HG02938 (cell line): ENCODE measurements at regions not wholly inside any gene's neighbourhood (a gene's known extent, or its start where the extent isn't known, plus 50 kb on each side); places are given as distances from the start of the nearest gene placed in this dataset.

Experiments used
- ATAC-seq: cut with Tn5 transposase; IDR thresholded peaks from one replicate; pipeline ENCODE4 v1.9.1; 2021; ENCODE audit warnings: mild to moderate bottlenecking, moderate library complexity; ENCODE audit not compliant: unreplicated experiment

- ATAC-seq, result no peak
Measured at GRCh38 chr7:84425702-84426259, 231.2 kb upstream of the SEMA3A start.

DNA sequence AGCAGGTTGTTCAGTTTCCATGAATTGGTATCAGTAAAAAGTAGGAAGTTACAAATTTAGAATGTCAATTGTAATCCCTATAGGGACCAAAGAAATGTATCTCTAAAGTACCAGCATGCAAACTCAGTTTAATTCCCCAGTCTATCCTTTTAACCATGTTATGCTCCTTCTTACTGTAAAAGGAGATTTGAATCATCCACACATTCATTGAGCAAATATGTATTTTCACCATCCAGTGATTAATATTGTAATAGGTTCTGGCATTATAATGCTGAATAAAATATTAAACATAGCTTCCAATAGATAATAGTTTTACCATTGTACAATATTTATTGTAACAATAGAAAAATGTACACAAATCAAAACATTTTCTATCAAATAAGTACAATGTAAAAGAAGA lies 228.2 kb upstream of the SEMA3A start:
- ATAC-seq, result no peak

DNA sequence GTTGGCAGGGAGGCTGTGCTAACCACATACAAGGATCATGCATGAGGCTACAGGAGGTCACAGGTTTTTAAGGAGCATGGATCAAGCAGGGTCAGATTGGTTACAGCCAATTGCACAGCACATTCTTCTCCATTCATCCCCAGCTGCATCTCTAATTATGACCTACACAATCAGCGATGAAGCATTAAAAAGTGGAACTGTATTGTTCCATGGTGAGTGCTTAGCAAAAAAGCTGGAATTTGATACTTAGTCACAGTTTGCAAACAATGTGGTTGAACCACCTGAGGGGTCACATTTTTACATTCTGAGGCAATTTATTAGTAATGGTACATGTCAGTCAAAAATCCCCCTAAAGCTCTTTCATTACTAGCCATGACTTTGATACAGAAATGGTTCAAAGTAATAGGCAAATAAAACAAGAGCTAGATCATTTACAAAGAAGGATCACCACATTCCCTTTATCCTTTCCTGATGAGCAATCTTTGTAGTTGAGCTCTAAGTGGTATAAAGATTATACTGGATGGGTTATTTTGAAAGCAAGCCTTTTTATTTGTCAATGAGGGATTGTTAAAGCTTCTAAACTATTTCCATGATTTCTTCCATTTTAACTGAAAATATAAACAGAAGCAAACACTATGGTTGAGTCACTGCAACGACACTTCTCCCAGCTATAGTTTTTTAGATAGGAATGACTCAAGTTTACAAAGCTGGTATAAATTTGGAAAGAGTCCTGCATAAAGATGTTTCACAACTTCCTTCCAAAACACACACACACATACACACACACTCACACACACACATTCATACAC lies 217.8 kb upstream of the SEMA3A start:
- no peak for ATAC-seq

DNA sequence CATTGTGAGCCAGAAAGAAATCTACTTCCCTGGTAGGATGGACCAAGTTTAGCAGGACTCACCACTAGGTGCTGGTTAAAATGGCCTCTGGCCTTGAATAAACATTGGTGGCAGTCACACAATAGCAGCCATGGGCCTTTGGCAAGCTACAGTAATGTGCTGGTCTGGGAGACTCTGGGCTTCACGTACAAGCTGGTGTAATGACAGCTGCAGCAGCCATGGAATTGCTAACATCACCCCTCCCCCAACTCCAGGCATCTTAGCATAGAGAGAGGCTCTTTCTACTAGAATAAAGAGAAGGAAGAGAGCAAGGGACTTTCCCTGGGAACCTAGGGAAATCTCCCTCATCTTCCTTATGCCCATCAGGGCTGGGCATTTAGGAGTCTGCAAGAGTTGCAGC lies 205.1 kb upstream of the SEMA3A start:
- ATAC-seq, result no peak

GRCh38 chr7:84394219-84394618 lies 199.6 kb upstream of the SEMA3A start:
- no peak for ATAC-seq

GRCh38 chr7:84393786-84394185 lies 199.2 kb upstream of the SEMA3A start:
- ATAC-seq, result no peak

GRCh38 chr7:84390845-84391244 lies 196.3 kb upstream of the SEMA3A start:
- ATAC-seq, result no peak

DNA sequence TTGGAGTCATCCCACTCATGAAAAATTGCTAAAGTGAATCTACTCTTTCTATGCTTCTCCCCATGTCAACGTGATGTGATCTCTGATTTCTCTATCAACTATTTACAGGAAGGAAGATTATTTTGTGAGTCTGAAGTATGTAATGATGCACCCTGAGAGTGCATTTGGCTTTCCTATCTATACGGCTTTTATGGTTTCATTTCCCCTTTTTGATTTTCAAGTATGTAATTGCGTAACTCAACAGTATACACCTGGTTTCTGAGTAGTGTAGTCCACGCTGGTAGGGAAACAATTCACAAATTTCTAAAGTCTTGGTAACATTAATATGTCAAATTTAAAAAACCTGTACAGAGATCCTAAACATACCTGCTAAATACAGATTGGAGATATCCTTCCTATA lies 194.7 kb upstream of the SEMA3A start:
- peak; percentile 99 for ATAC-seq

GRCh38 chr7:84387595-84387994 lies 193.0 kb upstream of the SEMA3A start:
- no peak for ATAC-seq

- ATAC-seq, result no peak
Measured at GRCh38 chr7:84384417-84384816, 189.8 kb upstream of the SEMA3A start.

- ATAC-seq, result no peak
Measured at GRCh38 chr7:84379446-84379845, 184.9 kb upstream of the SEMA3A start.

- no peak for ATAC-seq
Measured at GRCh38 chr7:84372712-84373111, 178.1 kb upstream of the SEMA3A start.

DNA sequence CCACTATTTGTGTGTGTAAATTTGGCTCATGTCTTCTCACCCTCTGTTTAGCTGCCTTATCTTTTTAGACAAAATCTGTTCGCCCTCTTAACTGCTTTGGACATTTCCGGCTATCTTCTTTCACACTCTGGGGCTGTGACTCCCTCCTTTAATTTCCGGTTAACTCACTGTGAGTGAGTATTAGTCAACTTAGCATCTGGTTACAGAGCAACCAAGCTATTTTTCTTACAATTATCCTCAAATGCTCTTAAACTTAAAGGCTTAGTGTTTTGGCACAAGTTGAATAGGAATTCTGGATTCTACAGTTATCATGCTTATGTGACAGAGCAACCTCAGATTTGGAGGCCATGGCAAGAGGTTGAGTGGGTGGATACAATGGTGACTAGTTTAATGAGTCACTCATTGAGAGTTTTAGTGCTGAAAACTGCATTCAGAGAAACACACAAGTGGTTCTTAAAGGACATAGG lies 177.6 kb upstream of the SEMA3A start:
- ATAC-seq, result no peak

DNA sequence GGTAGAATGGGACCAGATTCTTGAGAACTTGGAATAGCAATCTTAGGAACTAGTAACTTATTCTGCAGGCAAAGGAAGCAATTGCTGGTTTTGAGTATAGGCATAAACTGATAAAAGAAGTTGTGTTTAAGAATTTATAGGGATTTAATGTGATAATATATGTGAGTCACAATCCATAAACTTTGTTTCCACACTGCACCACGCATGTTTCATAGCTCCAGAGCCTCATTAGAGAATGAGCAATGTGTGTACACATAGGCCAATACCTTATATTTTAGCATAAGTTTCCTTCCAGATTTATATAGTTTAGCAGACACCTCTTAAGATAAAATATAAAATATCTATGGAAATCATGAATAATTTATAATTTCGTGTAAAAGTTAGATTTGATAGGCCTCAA lies 175.5 kb upstream of the SEMA3A start:
- ATAC-seq, result no peak

- no peak for ATAC-seq
Measured at GRCh38 chr7:84368122-84368521, 173.5 kb upstream of the SEMA3A start.

GRCh38 chr7:84364708-84365107 lies 170.1 kb upstream of the SEMA3A start:
- no peak for ATAC-seq

- no peak for ATAC-seq
Measured at GRCh38 chr7:84363741-84364140, 169.2 kb upstream of the SEMA3A start.

DNA sequence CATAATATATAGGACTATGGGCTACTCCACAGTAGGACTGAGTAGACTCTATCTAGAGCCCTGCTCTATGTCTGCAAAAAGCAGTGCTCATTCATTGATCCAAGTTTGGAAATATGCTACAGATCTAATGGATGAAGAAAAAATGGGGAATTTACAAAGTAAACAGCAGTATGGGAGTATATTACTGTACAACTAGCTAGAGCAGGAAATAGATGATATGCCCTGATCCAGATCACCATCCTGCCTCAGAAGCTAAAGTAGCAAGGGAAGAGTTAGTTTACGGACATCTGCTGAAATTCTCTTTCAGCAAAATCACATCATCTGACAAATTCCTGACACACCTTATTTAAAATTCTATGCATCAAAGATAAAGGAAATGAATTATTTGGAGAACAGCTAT lies 168.2 kb upstream of the SEMA3A start:
- no peak for ATAC-seq

GRCh38 chr7:84362360-84362759 lies 167.8 kb upstream of the SEMA3A start:
- ATAC-seq, result no peak

GRCh38 chr7:84354866-84355265 lies 160.3 kb upstream of the SEMA3A start:
- no peak for ATAC-seq

- no peak for ATAC-seq
Measured at GRCh38 chr7:84354030-84354429, 159.4 kb upstream of the SEMA3A start.

- ATAC-seq, result no peak
Measured at GRCh38 chr7:84339306-84339705, 144.7 kb upstream of the SEMA3A start.

GRCh38 chr7:84337429-84337828 lies 142.8 kb upstream of the SEMA3A start:
- ATAC-seq, result no peak
